Body of pancreas (tissue), 4 donors: ENCODE measurements at regions not wholly inside any gene's neighbourhood (a gene's known extent, or its start where the extent isn't known, plus 50 kb on each side); places are given as distances from the start of the nearest gene placed in this dataset.

ENCODE experiments used
- CTCF ChIP-seq, 7 experiments: fragments of 450-650 bp in 4 of 7; fragments of 200-600 bp in 3 of 7; sonication (generic) in 3 of 7; IDR thresholded peaks; one replicate each; pipeline ENCODE4 v1.5.1; 2016 to 2019; ENCODE audit warnings: antibody characterized with exemption in 7 of 7
- POLR2A ChIP-seq, 3 donors: fragments of 450-650 bp; IDR thresholded peaks; one replicate each; pipeline ENCODE4 v1.6.1; 2016; ENCODE audit warnings: antibody characterized with exemption in 3 of 3, mild to moderate bottlenecking in 2 of 3

- TF ChIP-seq POLR2A (IDR thresholded peaks at IDR 0.05): no peak
- no peak for TF ChIP-seq CTCF (IDR thresholded peaks at IDR 0.05)
These were observed 1330.4 kb downstream of the XPNPEP1 start for GRCh38 chr10:108592956-108593355.
